Liver (tissue), 3 donors: ENCODE measurements at regions not wholly inside any gene's neighbourhood (a gene's known extent, or its start where the extent isn't known, plus 50 kb on each side); places are given as distances from the start of the nearest gene placed in this dataset.

Experiments
- GABPA ChIP-seq, 2 donors: IDR thresholded peaks in 1 of 2; conservative IDR thresholded peaks in 1 of 2; 2 replicates each; pipeline ENCODE4 v1.6.1; 2016; ENCODE audit warnings: antibody characterized with exemption in 2 of 2, mild to moderate bottlenecking in 1 of 2, moderate library complexity in 1 of 2
- YY1 ChIP-seq: IDR thresholded peaks from 2 replicates; pipeline ENCODE4 v1.6.1; 2016; ENCODE audit warnings: antibody characterized with exemption, mild to moderate bottlenecking
- TF ChIP-seq, protein P1 (sequence below): fragments of 150-350 bp; IDR thresholded peaks from 2 replicates; pipeline ENCODE4 v1.5.1; 2017; ENCODE audit warnings: improper control_type of control experiment, low read depth, low read length; ENCODE audit not compliant: missing input control
- donor health status: healthy.
- donor health status: healthy.

DNA sequence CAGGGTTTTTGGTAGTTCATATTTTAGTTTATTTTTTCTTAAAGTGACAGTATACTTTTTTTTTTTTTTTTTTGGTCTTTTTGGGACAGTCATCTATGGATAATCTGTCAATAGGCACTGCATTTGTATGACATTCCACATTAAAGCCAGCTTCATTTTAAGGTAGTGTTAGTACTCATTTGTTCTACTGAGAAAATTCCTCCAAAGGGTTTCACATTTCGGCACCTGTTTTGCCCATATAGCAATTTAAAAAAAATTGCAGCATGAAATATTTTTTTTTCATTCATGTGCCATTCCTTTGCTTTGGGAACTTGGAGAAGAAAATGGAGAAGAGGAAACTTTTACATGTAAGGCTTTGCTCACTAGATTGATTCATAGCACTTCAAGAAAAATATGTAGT lies 276.3 kb upstream of the TCF4 start:
- TF ChIP-seq, protein P1, sequence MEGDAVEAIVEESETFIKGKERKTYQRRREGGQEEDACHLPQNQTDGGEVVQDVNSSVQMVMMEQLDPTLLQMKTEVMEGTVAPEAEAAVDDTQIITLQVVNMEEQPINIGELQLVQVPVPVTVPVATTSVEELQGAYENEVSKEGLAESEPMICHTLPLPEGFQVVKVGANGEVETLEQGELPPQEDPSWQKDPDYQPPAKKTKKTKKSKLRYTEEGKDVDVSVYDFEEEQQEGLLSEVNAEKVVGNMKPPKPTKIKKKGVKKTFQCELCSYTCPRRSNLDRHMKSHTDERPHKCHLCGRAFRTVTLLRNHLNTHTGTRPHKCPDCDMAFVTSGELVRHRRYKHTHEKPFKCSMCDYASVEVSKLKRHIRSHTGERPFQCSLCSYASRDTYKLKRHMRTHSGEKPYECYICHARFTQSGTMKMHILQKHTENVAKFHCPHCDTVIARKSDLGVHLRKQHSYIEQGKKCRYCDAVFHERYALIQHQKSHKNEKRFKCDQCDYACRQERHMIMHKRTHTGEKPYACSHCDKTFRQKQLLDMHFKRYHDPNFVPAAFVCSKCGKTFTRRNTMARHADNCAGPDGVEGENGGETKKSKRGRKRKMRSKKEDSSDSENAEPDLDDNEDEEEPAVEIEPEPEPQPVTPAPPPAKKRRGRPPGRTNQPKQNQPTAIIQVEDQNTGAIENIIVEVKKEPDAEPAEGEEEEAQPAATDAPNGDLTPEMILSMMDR = no peak
- TF ChIP-seq GABPA (IDR thresholded peaks at IDR 0.05 in 1 of 2, conservative IDR thresholded peaks at IDR 0.05 in 1 of 2) (no peak), YY1 (no peak)
